ENCODE measurements at regions not wholly inside any gene's neighbourhood (a gene's known extent, or its start where the extent isn't known, plus 50 kb on each side); places are given as distances from the start of the nearest gene placed in this dataset.

DNA sequence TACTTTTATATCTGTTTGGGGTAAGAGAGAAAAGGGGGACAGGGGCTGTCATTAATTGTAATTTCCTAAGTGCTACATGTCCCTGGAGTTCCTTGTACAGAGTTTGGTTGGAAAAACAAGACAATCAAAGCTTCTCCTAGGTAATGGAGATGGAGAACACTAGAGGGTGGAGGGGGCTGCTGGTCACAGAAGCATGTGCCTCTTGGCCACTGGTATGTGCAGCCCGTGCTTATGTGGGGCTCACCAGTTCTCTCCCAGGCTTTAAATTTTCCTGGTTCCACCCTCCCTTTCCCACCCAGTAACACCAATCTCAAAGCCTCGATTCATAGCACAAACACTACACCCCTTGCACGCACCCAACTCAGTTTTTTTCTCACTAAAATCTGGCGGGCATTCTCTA is 165.6 kb downstream of the SAMD5 start:
- no peak for TF ChIP-seq POLR2A (IDR thresholded peaks at IDR 0.05)
- TF ChIP-seq, protein P1, sequence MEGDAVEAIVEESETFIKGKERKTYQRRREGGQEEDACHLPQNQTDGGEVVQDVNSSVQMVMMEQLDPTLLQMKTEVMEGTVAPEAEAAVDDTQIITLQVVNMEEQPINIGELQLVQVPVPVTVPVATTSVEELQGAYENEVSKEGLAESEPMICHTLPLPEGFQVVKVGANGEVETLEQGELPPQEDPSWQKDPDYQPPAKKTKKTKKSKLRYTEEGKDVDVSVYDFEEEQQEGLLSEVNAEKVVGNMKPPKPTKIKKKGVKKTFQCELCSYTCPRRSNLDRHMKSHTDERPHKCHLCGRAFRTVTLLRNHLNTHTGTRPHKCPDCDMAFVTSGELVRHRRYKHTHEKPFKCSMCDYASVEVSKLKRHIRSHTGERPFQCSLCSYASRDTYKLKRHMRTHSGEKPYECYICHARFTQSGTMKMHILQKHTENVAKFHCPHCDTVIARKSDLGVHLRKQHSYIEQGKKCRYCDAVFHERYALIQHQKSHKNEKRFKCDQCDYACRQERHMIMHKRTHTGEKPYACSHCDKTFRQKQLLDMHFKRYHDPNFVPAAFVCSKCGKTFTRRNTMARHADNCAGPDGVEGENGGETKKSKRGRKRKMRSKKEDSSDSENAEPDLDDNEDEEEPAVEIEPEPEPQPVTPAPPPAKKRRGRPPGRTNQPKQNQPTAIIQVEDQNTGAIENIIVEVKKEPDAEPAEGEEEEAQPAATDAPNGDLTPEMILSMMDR (IDR thresholded peaks at IDR 0.05), result no peak

Data from esophagus squamous epithelium (tissue), 4 donors.